ENCODE measurements at regions not wholly inside any gene's neighbourhood (a gene's known extent, or its start where the extent isn't known, plus 50 kb on each side); places are given as distances from the start of the nearest gene placed in this dataset.

GRCh38 chr13:105804561-105805190 lies 730.8 kb downstream of the EFNB2 start:
- no peak for TF ChIP-seq EZH2phosphoT487 (IDR thresholded peaks at IDR 0.05; ENCODE audit: borderline replicate concordance, low read depth, low read length)
- TF ChIP-seq, protein P1, sequence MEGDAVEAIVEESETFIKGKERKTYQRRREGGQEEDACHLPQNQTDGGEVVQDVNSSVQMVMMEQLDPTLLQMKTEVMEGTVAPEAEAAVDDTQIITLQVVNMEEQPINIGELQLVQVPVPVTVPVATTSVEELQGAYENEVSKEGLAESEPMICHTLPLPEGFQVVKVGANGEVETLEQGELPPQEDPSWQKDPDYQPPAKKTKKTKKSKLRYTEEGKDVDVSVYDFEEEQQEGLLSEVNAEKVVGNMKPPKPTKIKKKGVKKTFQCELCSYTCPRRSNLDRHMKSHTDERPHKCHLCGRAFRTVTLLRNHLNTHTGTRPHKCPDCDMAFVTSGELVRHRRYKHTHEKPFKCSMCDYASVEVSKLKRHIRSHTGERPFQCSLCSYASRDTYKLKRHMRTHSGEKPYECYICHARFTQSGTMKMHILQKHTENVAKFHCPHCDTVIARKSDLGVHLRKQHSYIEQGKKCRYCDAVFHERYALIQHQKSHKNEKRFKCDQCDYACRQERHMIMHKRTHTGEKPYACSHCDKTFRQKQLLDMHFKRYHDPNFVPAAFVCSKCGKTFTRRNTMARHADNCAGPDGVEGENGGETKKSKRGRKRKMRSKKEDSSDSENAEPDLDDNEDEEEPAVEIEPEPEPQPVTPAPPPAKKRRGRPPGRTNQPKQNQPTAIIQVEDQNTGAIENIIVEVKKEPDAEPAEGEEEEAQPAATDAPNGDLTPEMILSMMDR (conservative IDR thresholded peaks at IDR 0.05; ENCODE audit: low read length): no peak

All from OCI-LY7 (cell line).